SK-N-DZ (cell line): ENCODE measurements at regions not wholly inside any gene's neighbourhood (a gene's known extent, or its start where the extent isn't known, plus 50 kb on each side); places are given as distances from the start of the nearest gene placed in this dataset.
"Not testable (repeated sequence)": the region's sequence is repeated elsewhere in the genome, so short reads cannot be mapped to it uniquely, and the experiment has no call there.

ENCODE experiments used
- DNase-seq: peaks from one replicate; pipeline ENCODE4 v3.0.0-alpha.2; 2015; ENCODE audit warnings: low spot score

DNA sequence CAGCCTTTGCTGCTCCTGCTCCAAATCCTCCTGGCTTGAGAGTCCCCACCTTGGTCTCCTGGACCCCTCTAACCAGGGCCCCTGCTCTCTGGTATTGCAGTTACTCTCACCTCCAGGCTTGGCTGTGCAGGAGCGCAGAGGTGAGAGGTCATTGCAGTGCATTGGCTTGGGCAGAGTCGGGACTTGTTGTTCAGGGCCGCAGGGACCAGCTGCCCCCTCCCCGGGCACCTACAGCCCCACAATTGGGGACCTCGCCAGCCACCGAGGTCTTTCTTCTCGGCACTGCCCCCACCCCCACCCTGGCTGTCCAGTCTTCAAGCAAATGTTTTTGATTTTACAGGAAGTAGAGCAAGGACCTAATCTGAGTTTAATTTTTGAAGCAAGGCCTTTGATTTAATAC is 65.5 kb upstream of the FGF3 start:
- DNase-seq: no peak

DNA sequence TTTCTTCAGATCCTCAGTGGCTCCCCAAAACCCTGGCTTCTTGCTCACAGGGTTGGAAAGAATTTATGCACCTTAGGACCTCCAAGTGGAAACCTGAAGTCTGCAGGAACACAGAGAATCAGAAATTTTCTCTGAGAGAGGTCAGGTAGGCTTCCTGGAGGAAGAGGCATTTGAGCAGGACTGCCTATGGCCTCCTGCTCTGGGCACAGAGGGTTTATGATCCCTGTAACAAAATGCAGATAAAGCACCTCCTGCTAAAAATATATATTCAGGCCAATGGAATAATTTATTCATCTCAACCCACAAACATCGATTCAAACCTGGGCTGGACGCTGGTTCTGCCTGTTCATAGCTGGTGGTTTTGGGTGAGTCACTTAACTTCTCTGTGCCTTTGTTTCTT is 68.1 kb upstream of the FGF3 start:
- no peak for DNase-seq

DNA sequence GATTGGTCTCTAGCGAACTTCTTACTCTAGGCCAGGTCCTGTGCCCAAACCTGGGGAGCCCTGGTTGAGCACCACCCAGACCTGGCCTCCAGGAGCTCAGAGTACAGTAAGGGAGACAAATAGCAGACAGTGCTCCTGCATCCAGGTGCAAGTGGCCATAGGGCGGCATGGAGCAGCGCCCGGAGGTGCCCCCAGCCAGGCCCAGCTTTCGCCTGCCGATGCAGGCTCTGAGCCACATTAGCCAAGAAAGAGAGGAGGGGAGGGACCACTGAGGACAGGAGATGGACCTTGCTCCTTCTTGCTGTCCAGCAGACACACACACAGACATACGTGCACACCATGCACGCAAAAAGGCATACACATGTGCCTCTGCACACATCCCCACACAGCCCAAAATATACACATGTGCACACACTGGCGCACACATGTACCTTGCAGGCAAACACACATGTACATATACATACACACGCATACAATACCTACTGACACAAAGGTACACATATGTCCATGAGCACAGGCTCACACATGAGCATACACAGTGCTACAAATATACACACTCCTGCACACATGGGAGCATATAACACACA is 68.7 kb upstream of the FGF3 start:
- no peak for DNase-seq

DNA sequence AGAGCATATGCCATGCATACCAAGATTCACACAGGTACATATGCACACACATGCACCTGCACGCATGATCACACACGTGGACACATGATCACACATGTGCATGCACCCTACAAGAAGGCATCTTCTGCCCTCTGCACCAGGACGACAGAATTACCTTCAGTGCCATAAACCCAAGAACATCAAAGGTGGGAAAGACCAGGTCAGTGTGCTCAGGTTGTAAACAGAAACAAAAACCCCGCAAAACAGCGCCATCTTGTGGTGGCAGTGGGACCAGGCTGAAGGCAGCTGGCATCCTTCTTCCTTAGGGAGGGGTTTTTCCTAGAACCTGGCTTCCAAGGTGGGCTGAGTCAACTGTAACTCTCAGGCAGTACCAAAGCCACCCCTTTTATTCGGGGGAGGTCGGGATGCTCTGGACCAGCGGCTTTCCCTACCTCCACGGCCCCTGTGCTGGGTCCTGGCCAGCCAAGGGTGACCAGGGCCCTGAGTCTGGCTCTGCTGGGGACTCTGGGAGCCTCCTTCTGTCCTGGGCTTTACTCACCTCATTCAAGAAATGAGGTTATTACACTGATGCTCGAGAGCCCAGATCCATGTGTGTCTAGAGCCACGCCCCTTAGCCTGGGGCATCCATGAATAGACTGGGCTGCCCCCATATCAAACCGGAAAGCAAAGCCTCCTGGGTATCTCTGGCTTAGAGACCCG is 69.4 kb upstream of the FGF3 start:
- peak; percentile 61 for DNase-seq

DNA sequence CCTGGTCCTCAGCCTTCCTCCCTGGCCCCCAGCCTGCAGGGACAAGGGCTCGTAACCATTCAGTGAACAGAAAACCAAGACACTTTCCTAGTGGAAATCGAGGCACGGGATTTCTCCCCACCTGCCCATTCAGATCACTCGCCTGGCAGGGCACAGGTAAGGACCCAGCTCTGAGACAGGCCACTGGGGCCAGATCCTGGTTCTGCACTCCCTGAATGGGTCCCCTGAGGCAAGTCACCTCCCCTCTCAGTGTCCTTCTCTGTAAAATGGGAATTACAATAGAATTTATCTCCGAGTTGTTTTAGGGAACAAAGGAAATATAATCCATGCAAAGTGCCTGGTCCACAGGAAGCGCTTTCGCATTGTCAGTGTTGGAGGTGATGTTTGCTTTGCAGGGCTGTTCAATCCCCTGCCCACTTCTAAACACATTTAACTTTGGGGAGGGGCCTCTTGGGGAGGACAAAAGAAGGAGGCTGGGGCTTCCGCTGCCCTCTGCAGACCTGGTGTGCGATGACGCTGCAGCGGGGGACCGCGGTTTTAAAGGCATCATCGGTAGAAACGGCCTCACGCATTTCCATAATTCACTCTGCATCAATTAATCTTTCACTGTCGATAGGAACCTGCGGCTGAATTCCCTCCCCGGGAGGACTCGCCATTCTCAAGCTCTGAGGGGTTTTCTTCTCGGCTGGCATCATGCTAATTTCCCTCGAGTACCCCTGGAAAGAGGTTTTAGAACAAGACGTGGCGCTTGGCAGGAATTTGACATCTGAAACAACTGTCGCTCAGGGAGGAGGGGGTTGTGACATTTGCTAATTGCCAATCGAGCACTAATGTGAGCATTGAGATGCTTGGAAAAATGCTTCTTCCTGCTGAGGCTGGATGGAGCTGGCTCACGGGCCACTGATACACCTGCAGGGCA is 70.4 kb upstream of the FGF3 start:
- no peak for DNase-seq

DNA sequence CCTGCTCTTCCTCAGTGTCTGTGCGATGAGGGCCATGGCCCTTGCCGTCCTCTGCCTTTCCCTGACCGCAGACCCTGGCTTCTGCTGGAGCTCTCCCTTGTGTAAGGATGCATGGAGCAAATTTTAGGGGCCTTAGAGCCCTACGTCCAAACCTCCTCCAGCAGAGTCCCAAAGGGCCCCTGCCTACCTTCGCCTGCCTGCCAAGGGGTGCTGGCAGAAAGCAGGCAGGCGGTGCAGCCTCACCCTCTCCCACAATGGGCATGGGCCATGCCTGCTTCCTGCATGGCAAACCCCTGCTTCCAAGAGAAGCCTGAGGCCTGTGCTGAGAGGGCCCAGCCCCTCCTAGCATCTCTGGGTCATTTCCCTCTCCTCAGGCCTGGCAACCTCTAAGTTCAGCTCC is 71.3 kb upstream of the FGF3 start:
- DNase-seq: no peak

GRCh38 chr11:69891421-69892236 is 72.4 kb upstream of the FGF3 start:
- DNase-seq: no peak

DNA sequence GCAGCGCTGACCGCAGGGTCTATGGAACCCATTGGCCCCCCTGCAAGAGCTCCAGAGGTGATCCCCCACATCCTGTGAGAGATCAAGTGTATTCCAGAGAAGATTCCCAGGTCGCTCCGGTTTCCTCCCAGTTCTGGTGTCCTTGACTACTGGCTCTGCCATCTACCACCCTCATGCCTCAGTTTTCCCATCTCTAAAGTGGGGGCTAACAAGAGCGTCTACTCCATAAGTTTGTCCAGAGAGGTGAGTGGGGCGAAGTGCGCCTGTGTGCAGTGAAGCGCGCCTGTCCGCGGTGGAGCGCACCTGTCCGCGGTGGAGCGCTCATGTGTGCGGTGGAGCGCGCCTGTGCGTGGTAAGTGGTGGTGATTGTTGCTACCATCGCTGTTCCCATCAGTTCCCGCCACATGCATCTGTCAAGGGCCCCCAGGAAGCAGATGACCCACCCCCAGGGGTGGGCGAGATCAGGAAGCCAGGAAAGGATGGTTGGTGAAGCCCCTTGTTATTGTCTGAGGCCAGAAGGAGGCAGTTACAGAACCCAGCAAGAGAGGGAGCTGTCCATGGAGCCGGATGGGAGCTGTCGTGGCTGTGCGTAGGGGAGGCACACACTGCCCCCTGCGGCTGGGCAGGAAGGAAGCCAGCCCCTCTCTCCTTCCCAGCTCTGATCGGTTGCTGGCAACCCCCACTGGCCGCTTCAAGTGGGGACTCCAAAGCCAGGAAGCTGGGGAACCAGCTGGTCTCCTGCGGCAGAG is 73.2 kb upstream of the FGF3 start:
- no peak for DNase-seq

DNA sequence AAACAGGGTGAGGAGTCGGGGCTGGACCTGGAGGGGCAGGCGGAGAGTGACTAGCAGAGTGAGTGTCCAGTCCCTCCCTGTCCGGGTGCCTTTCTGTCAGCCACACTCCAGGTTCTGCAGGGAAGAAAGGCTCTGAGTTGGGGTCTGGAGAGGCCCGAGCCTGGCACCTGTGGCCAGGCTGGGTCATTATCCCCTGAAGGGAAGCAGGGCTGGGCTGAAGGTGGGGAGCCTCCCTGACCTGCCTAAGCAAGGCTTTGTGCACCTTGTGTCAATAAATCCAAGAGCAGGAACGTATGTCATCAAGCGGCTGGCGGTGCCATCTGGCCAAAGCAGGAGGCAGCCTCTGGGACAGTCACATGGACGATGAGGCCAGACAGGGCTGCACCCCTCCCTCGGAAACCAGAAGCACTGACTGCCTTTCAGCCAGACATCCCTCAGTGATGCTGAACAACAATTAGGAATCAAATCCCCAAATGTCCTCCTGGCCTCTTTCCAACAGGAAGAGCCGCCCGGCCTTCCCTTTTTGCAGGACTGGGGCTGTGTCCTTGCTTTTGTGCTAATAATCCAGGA is 73.9 kb upstream of the FGF3 start:
- no peak for DNase-seq

- no peak for DNase-seq
Observed at GRCh38 chr11:69893631-69894030, 74.4 kb upstream of the FGF3 start.

GRCh38 chr11:69894181-69894611 is 75.0 kb upstream of the FGF3 start:
- DNase-seq: no peak

GRCh38 chr11:69894648-69895047 is 75.4 kb upstream of the FGF3 start:
- no peak for DNase-seq

- no peak for DNase-seq
Observed at GRCh38 chr11:69896250-69896649, 77.0 kb upstream of the FGF3 start.

- no peak for DNase-seq
Observed at GRCh38 chr11:69898123-69898522, 78.9 kb upstream of the FGF3 start.

- DNase-seq: no peak
Observed at GRCh38 chr11:69899957-69900821, 81.0 kb upstream of the FGF3 start.

DNA sequence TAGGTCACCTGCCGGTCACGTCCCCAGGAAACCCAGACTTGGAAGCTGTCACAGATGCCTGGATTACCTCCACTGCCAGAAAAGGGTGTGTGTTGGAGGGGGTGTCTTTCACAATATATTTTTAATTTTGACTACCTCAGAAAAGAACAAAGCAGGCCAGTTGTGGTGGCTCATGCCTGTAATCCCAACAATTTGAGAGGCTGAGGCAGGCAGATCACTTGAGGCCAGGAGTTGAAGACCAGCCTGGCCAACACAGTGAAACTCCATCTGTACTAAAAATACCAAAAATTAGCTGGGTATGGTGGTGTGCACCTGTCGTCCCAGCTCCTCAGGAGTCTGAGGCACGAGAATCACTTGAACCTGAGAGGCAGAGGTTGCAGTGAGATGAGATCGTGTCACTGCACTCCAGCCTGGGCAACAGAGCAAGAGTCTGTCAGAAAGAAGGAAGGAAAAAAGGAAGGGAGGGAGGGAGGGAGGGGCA is 81.6 kb upstream of the FGF3 start:
- not testable (repeated sequence) for DNase-seq

DNA sequence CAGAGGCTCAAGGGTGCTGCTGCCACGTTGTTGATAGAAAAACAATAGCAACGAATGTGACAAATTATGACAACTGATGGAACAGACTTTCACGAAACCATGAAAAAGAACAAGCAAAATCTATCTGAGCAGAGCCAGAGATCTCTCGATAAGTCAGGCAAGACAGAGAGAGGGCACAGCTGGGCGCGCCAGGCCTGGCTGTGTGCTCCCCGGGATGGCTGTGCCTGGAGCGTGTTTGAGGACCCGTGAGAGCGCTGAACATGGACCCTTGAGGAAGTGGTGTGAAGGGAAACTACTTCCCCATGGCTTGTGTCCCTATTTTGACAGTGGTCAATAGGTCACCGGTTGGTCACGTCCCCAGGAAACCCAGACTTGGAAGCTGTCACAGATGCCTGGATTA is 83.1 kb upstream of the FGF3 start:
- DNase-seq: no peak

DNA sequence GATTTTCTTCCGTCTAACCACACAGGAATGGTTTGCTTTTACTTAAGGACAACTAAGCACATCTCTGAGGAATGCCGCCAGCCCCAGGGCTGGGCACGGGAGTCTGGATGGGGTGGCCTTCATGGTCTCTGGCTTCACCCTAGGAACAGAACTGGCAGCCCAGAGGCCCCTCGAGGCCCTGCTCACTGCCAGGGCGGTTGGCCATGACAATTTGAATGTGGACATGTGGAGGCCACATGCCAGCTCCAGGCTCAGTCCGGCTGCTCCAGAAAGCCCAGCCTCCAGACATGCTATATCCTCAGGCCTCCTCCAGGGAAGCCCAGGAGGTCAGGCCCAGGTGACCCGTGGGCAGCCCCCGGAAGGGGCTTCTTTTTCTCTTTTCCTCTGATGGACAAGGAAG is 84.0 kb upstream of the FGF3 start:
- no peak for DNase-seq

GRCh38 chr11:69904161-69904973 is 85.2 kb upstream of the FGF3 start:
- no peak for DNase-seq
